Mesodermal cell (in vitro differentiated cells): ENCODE measurements at regions not wholly inside any gene's neighbourhood (a gene's known extent, or its start where the extent isn't known, plus 50 kb on each side); places are given as distances from the start of the nearest gene placed in this dataset.

ENCODE experiments used
- H3K27ac ChIP-seq: 2 replicates; pipeline ENCODE4 v1.7.0; 2013; ENCODE audit warnings: mild to moderate bottlenecking, low read depth, low read length, moderate library complexity; ENCODE audit not compliant: severe bottlenecking
- H3K36me3 ChIP-seq: 2 replicates; pipeline ENCODE4 v1.7.1; 2013; ENCODE audit warnings: mild to moderate bottlenecking, low read length, moderate library complexity; ENCODE audit not compliant: control insufficient read depth, insufficient read depth
- H3K4me1 ChIP-seq: one replicate; pipeline ENCODE4 v1.7.1; 2013; ENCODE audit warnings: mild to moderate bottlenecking, low read length; ENCODE audit not compliant: insufficient read depth, control insufficient read depth, poor library complexity, severe bottlenecking
- H3K4me3 ChIP-seq: 2 replicates; pipeline ENCODE4 v1.7.0; 2013; ENCODE audit warnings: low read length, control low read depth, mild to moderate bottlenecking; ENCODE audit not compliant: insufficient read depth, poor library complexity, severe bottlenecking; ENCODE audit errors: extremely low read depth
- H3K9me3 ChIP-seq: 2 replicates; pipeline ENCODE4 v1.7.1; 2013; ENCODE audit warnings: mild to moderate bottlenecking, low read length, moderate library complexity; ENCODE audit not compliant: control insufficient read depth
- WGBS, 2 experiments: methylation state at CpG; one replicate each; pipeline ENCODE4 v1.1.5; 2013; ENCODE audit warnings: missing lambda C conversion rate in 2 of 2; ENCODE audit not compliant: insufficient coverage in 2 of 2; 5-methylcytosine and 5-hydroxymethylcytosine counted together

GRCh38 chr18:43793910-43794309 is 516.6 kb upstream of the SYT4 start:
- no peaks in the 10 kb centered on the region for H3K9me3 ChIP-seq
- no peaks in the 10 kb centered on the region for H3K4me1 ChIP-seq
- no peak overlapping the region for H3K27ac ChIP-seq
- H3K4me3 ChIP-seq, result no peak overlapping the region
- no peaks in the 10 kb centered on the region for H3K36me3 ChIP-seq
- WGBS, 2 experiments, result no CpG with 5 or more reads among the region's 1 CpG

- H3K36me3 ChIP-seq, result no peaks in the 10 kb centered on the region
- 94 to 100% methylated on average over 1 to 2 of the region's 2 CpGs for WGBS, 2 experiments
Observed at GRCh38 chr18:43794363-43794762, 517.1 kb upstream of the SYT4 start.

GRCh38 chr18:43797347-43797746 is 520.1 kb upstream of the SYT4 start:
- no peak overlapping the region for H3K27ac ChIP-seq
- H3K9me3 ChIP-seq, result no peaks in the 10 kb centered on the region
- no peaks in the 10 kb centered on the region for H3K36me3 ChIP-seq
- H3K4me3 ChIP-seq, result no peak overlapping the region
- no peaks in the 10 kb centered on the region for H3K4me1 ChIP-seq
- WGBS, 2 experiments, result 100% methylated on average over 1 of the region's 1 CpG; no CpG with 5 or more reads in 1 of the 2 experiments

More at GRCh38 chr18:43794363-43794762, 517.1 kb upstream of the SYT4 start:
- no peaks in the 10 kb centered on the region for H3K9me3 ChIP-seq
- H3K27ac ChIP-seq, result no peak overlapping the region
- H3K4me1 ChIP-seq, result no peaks in the 10 kb centered on the region
- no peak overlapping the region for H3K4me3 ChIP-seq

GRCh38 chr18:43800584-43800983 is 523.3 kb upstream of the SYT4 start:
- Histone ChIP-seq H3K36me3 (no peaks in the 10 kb centered on the region), H3K4me1 (no peaks in the 10 kb centered on the region), H3K9me3 (no peaks in the 10 kb centered on the region), H3K4me3 (no peak overlapping the region), H3K27ac (no peak overlapping the region)
- WGBS, 2 experiments, result 80 to 82% methylated on average over 1 to 3 of the region's 4 CpGs

GRCh38 chr18:43805646-43806194 is 528.4 kb upstream of the SYT4 start:
- WGBS, 2 experiments, result 90 to 91% methylated on average over 4 of the region's 5 CpGs
- H3K9me3 ChIP-seq, result no peaks in the 10 kb centered on the region
- no peak overlapping the region for H3K4me3 ChIP-seq
- H3K36me3 ChIP-seq, result no peaks in the 10 kb centered on the region
- no peak overlapping the region for H3K27ac ChIP-seq
- H3K4me1 ChIP-seq, result no peaks in the 10 kb centered on the region

GRCh38 chr18:43812627-43813026 is 535.3 kb upstream of the SYT4 start:
- Histone ChIP-seq H3K27ac (no peak overlapping the region), H3K9me3 (no peaks in the 10 kb centered on the region), H3K4me1 (no peaks in the 10 kb centered on the region), H3K36me3 (no peaks in the 10 kb centered on the region), H3K4me3 (no peak overlapping the region)
- no CpG with 5 or more reads among the region's 1 CpG for WGBS, 2 experiments

GRCh38 chr18:43819397-43819796 is 542.1 kb upstream of the SYT4 start:
- Histone ChIP-seq H3K9me3 (no peaks in the 10 kb centered on the region), H3K36me3 (no peaks in the 10 kb centered on the region), H3K27ac (no peak overlapping the region), H3K4me1 (peaks cover 7% of the 10 kb centered on the region), H3K4me3 (no peak overlapping the region)
- WGBS, 2 experiments, result 67 to 100% methylated on average over 1 of the region's 1 CpG

GRCh38 chr18:43819873-43820272 is 542.6 kb upstream of the SYT4 start:
- peaks cover 7% of the 10 kb centered on the region for H3K4me1 ChIP-seq
- no CpG with 5 or more reads among the region's 1 CpG for WGBS, 2 experiments
- no peak overlapping the region for H3K4me3 ChIP-seq
- H3K36me3 ChIP-seq, result no peaks in the 10 kb centered on the region
- no peaks in the 10 kb centered on the region for H3K9me3 ChIP-seq
- no peak overlapping the region for H3K27ac ChIP-seq

- no peak overlapping the region for H3K4me3 ChIP-seq
- no peaks in the 10 kb centered on the region for H3K4me1 ChIP-seq
- H3K9me3 ChIP-seq, result no peaks in the 10 kb centered on the region
- H3K36me3 ChIP-seq, result no peaks in the 10 kb centered on the region
- H3K27ac ChIP-seq, result no peak overlapping the region
- 79 to 94% methylated on average over 2 of the region's 2 CpGs for WGBS, 2 experiments
Observed at GRCh38 chr18:43825768-43826167, 548.5 kb upstream of the SYT4 start.

GRCh38 chr18:43826215-43826614 is 548.9 kb upstream of the SYT4 start:
- no peak overlapping the region for H3K27ac ChIP-seq
- no peaks in the 10 kb centered on the region for H3K9me3 ChIP-seq
- no peaks in the 10 kb centered on the region for H3K4me1 ChIP-seq
- WGBS, 2 experiments, result 100% methylated on average over 1 of the region's 1 CpG; no CpG with 5 or more reads in 1 of the 2 experiments
- H3K4me3 ChIP-seq, result no peak overlapping the region
- H3K36me3 ChIP-seq, result no peaks in the 10 kb centered on the region

- no peaks in the 10 kb centered on the region for H3K9me3 ChIP-seq
- no peak overlapping the region for H3K27ac ChIP-seq
- H3K4me3 ChIP-seq, result no peak overlapping the region
- WGBS, 2 experiments, result 0% methylated on average over 1 of the region's 4 CpGs
- no peaks in the 10 kb centered on the region for H3K36me3 ChIP-seq
- no peaks in the 10 kb centered on the region for H3K4me1 ChIP-seq
Observed at GRCh38 chr18:43827311-43827710, 550.0 kb upstream of the SYT4 start.
